HG03103 (cell line): ENCODE measurements at regions not wholly inside any gene's neighbourhood (a gene's known extent, or its start where the extent isn't known, plus 50 kb on each side); places are given as distances from the start of the nearest gene placed in this dataset.

Experiments used
- ATAC-seq: cut with Tn5 transposase; IDR thresholded peaks from one replicate; pipeline ENCODE4 v1.9.1; 2021; ENCODE audit warnings: low read depth; ENCODE audit not compliant: unreplicated experiment

GRCh38 chr2:143899987-143900386, 619.9 kb downstream of the ZEB2 start:
- ATAC-seq, result no peak

- ATAC-seq, result no peak
Measured at GRCh38 chr2:143893371-143893770, 626.5 kb downstream of the ZEB2 start.

GRCh38 chr2:143891879-143892308, 628.0 kb downstream of the ZEB2 start:
- ATAC-seq, result no peak

GRCh38 chr2:143890798-143891197, 629.1 kb downstream of the ZEB2 start:
- ATAC-seq, result no peak

- no peak for ATAC-seq
Measured at GRCh38 chr2:143889216-143889615, 630.7 kb downstream of the ZEB2 start.

GRCh38 chr2:143885461-143885860, 634.5 kb downstream of the ZEB2 start:
- ATAC-seq, result no peak

- ATAC-seq, result no peak
Measured at GRCh38 chr2:143881246-143881645, 638.7 kb downstream of the ZEB2 start.

GRCh38 chr2:143877876-143878530, 641.9 kb downstream of the ZEB2 start:
- no peak for ATAC-seq

- ATAC-seq, result no peak
Measured at GRCh38 chr2:143877056-143877455, 642.9 kb downstream of the ZEB2 start.

- ATAC-seq, result no peak
Measured at GRCh38 chr2:143875295-143876233, 644.4 kb downstream of the ZEB2 start.

- ATAC-seq, result no peak
Measured at GRCh38 chr2:143873886-143874285, 646.0 kb downstream of the ZEB2 start.

- no peak for ATAC-seq
Measured at GRCh38 chr2:143870696-143871095, 649.2 kb downstream of the ZEB2 start.

- no peak for ATAC-seq
Measured at GRCh38 chr2:143856978-143857377, 662.9 kb downstream of the ZEB2 start.

- no peak for ATAC-seq
Measured at GRCh38 chr2:143852759-143853158, 667.2 kb downstream of the ZEB2 start.

GRCh38 chr2:143850084-143850483, 669.8 kb downstream of the ZEB2 start:
- no peak for ATAC-seq

GRCh38 chr2:143847257-143847656, 672.7 kb downstream of the ZEB2 start:
- no peak for ATAC-seq

- no peak for ATAC-seq
Measured at GRCh38 chr2:143844986-143845385, 674.9 kb downstream of the ZEB2 start.

- ATAC-seq, result no peak
Measured at GRCh38 chr2:143843686-143844085, 676.2 kb downstream of the ZEB2 start.

GRCh38 chr2:143842836-143843235, 677.1 kb downstream of the ZEB2 start:
- ATAC-seq, result no peak

GRCh38 chr2:143841935-143842334, 678.0 kb downstream of the ZEB2 start:
- no peak for ATAC-seq

GRCh38 chr2:143840601-143841000, 679.3 kb downstream of the ZEB2 start:
- no peak for ATAC-seq

GRCh38 chr2:143840194-143840593, 679.7 kb downstream of the ZEB2 start:
- no peak for ATAC-seq
